HG03097 (cell line): ENCODE measurements at regions not wholly inside any gene's neighbourhood (a gene's known extent, or its start where the extent isn't known, plus 50 kb on each side); places are given as distances from the start of the nearest gene placed in this dataset.
"Not testable (repeated sequence)": the region's sequence is repeated elsewhere in the genome, so short reads cannot be mapped to it uniquely, and the experiment has no call there.

Source experiments
- ATAC-seq: cut with Tn5 transposase; IDR thresholded peaks from one replicate; pipeline ENCODE4 v1.9.1; 2021; ENCODE audit not compliant: unreplicated experiment, low FRiP score

- ATAC-seq: no peak
Observed at GRCh38 chr10:131363416-131363815, 51.9 kb upstream of the TCERG1L start.

DNA sequence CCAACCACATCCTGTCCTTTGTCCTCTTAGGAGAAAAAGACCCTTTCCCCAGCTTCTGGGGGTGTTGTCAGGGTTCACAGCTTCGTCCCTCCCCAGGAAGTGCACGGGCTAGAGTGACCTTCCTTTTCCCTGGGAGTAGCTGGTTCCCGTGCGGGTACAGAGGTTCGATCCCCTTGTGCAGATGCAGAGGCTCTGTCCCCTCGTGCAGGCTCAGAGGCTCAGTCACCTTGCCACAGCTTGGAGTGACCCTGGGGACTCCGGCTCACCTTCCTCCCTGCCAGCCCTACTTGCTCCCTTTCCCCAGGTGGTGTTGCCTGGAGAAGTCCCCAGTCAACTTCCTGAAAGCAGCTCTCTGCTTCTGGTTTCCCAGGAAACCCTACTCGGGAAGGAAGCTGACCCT lies 60.0 kb upstream of the TCERG1L start:
- ATAC-seq: no peak

DNA sequence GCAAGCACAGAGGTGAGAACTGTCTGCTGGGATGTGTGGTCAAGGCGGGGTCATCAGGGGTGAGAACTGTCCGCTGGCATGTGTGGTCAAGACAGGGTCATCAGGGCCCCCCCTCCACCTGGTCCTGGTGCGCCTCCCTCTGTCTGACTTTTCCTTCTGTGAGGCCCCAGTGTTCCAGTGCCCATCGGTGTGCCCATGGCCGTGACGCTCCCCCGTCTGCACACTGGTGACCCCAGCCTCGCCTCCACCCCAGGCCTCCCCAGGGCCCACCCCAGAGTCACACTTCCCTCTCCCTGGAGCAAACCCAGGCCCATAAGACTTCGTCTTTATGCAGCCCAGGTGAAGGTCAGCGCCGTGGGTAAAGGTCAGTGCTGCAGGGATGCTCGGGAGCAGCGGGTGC lies 70.1 kb upstream of the TCERG1L start:
- no peak for ATAC-seq

GRCh38 chr10:131385161-131385872 lies 73.8 kb upstream of the TCERG1L start:
- ATAC-seq: not testable (repeated sequence)

- ATAC-seq: no peak
Observed at GRCh38 chr10:131387018-131387529, 75.6 kb upstream of the TCERG1L start.

DNA sequence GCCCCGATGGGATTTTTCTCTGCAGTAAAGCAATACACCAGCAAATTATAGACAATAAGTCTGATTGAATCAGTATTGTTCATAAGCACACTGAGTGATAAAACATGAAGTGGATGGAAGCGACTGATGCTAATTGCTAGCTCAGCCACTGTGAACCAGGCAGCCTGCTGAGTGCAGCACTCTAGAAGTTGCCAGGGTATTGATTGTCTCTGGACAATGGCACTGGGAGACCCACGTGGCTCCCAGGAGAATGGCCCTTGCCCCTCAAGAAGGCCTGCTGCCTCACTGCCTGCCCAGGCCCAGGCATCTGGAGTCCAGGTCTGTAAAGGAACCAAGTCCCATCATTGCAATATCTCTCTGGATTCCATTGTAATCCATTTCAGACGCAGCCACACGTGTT lies 80.4 kb upstream of the TCERG1L start:
- ATAC-seq: no peak

DNA sequence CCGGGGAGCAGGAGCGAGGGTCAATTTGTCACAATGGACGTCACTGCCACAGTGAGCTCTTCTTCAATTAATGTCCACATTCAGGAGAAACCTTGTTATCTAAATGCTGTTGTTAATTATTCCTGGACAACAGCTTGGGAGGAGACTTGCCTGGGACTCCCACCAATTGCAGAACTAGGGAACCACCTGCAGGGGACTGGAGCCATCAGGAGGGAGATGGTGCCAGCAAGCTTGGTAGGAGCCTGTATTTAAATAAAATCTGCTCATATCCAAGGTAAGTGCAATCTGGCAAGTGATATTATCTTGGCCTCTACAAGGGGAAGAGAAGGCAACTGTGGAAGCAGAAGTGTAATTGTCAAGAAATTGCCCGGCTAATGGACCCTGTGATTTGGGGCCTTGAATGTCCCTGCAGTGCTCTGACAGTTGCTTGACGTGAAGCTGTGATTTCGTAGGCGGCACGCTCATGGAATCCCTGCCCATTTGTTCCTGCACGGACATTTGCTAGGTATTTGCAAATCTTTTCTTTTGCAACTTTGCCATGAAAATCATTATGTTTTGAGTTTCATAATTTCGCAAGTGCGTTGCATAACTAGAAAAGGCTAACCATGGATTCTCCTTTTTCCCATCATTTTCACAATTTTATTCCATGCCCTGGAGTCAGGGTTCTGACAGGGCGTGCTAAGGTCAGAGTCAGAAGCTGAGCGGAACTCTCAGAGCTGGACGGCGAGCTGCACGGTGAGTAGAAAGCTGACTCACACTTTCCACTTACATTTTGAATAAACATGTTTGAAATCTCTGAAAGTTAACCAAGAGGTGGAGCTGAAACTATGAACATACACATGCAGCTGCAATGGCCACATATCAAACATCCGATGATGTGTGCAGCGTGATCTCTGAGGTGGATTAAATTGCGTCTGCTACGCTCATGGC lies 84.9 kb upstream of the TCERG1L start:
- no peak for ATAC-seq

DNA sequence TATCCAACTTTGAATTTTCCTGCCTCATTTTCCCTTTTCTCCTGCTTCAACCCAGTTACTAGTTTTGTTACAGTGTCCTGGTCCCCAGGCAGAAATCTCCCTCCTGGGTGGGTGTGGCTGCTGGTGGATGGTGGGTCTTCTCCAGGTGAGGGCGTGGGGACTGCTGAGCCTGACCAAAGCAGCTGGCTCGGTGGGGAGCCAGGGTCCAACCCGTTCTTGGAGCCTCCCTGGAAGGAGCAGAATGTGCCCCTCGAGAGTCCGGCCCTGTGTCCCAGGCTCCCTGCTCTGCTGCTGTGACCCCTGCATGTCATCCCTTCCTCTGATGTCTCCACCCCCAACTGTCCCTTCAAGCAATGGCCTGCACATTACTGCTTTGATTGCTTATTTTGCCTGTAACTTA lies 86.6 kb upstream of the TCERG1L start:
- ATAC-seq: no peak

- no peak for ATAC-seq
Observed at GRCh38 chr10:131399981-131400380, 88.5 kb upstream of the TCERG1L start.

DNA sequence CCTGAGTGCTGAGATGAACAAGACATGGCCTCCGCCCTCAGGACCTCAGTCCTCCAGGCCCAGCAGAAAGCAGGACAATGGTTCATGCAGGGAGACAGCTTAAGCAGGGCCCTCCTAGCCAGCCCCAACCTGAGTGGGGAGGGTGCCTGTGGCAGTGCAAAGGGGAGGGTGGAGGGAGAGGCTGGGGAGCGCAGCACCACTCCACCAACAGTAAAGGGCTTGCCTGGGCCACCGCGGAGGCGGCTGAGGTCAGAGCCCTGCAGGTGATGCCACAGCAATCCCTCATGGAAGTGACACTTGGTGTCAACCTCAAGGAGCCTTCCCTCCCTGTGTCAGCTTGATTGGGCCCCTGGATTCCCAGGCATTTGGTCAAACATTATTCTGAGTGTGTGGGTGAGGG lies 89.0 kb upstream of the TCERG1L start:
- no peak for ATAC-seq

DNA sequence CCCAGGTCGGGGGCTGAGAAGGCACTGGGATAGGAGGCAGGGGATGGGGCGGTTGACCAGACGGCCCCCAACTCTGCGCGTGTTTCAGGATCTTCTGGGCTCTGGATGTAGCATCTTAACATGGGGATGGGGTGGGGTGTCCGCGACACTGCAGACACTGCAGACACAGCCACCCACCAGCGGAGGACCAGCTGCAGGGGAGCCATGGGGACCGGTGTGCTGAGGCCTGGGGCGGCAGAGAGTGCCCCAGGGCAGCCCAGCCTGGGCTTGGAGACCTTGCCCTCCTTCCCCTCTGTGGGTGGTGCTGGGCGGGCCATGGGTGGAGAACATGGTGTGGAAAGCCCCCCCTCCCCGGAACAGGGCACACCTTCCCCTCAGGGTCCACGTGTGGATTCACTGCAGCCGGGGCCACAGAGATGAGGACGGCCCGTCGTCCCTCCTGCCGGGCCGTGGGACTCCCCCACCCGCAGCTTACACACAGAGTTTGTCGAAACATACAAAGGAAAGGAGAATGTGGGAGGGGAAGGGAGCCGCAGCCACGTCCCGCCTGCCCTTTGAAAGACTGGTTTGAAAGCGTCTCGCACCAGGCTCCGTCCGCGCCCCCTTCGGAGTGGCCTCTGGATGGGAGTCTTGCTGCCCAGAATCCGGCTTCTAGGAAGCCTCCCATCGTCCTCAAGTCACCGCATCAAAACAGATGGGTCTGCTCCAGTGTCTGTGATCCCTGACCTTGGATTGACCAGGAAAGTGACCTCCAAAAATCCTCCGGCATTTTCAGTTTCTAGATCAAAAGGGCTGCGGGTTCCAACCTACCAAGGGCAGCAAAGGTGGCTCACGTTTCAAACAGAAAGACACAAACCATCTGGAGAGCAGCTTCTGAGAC lies 91.5 kb upstream of the TCERG1L start:
- ATAC-seq: no peak

GRCh38 chr10:131403936-131404335 lies 92.4 kb upstream of the TCERG1L start:
- ATAC-seq: no peak

GRCh38 chr10:131404886-131405285 lies 93.4 kb upstream of the TCERG1L start:
- no peak for ATAC-seq

- no peak for ATAC-seq
Observed at GRCh38 chr10:131406676-131407392, 95.3 kb upstream of the TCERG1L start.

GRCh38 chr10:131418681-131419080 lies 107.2 kb upstream of the TCERG1L start:
- no peak for ATAC-seq

DNA sequence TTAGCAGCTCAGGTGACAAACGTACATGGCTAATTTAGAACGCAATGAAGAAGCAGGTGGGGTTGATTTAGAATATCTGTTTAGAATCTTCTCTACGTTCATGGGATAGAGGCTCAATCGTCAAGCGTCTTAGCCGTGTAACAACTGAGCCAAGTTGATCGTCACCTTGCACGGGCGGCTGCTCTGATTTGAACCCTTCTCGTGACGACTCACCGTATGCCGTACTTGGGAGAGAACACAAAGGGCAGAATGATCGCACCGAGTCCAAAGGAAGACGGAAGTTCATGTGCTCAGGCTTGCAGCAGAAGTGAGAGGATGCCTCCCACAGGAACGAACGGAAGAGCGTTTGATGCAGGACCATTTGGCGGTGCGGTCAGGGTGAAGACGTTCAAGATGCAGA lies 108.3 kb upstream of the TCERG1L start:
- no peak for ATAC-seq

DNA sequence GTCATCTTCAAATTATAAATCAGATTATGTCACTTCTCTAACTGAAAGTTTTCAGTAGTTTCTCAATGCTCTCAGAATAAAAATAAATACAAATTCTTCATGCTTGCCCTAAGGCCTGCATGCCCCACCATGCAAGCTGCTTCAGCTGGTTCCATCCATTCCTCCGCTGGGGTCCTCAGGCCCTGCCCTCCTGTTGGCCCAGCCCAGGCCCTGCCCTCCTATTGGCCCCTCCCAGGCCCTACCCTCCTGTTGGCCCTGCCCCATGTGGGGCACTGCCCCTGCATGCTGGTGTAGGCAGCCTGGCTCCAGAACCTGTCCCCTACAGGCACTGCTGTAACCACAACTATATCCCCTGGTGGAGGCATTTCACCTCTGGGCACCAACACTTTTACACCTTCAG lies 109.3 kb upstream of the TCERG1L start:
- ATAC-seq: no peak

GRCh38 chr10:131421381-131421780 lies 109.9 kb upstream of the TCERG1L start:
- no peak for ATAC-seq

DNA sequence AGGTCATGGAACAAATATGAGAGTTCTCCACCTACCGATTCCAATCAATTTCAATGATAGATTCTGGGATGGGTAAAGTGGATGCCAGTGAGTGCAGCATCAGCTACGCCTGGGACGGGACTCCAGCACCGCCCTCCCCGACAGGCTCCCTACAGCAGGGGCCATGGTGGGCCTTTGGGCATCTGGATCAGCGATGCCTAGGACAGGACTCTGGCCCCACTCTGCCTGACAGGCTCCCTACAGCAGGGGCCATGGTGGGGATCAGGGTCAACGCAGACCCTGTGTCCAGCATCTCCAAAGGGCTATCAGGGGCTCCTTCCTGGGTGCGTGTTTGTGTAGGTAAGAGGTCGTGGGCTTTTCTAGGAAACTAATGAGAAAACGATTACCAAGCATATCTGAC lies 111.2 kb upstream of the TCERG1L start:
- no peak for ATAC-seq

GRCh38 chr10:131424053-131424452 lies 112.5 kb upstream of the TCERG1L start:
- ATAC-seq: no peak
